ENCODE measurements at regions not wholly inside any gene's neighbourhood (a gene's known extent, or its start where the extent isn't known, plus 50 kb on each side); places are given as distances from the start of the nearest gene placed in this dataset.

DNA sequence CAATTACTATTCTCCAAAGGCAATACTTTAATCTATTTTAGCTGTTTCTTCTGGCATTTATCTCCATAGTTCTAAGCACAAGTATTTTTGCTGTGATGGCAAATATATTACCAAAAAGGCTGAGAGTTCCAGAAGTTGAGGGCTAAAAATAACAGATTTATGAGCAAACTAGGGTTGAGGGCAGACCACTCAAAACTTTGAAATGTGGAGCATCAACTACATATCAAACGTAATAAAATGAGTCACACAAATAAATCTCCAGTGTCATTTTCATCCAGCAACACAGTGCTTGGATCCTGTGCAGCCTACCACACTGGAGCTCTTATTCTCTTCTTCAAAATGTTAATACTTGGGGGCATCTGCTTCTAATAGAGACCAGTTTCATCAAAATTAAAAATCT, 163.9 kb downstream of the HS3ST1 start:
- no peak for DNase-seq

DNA sequence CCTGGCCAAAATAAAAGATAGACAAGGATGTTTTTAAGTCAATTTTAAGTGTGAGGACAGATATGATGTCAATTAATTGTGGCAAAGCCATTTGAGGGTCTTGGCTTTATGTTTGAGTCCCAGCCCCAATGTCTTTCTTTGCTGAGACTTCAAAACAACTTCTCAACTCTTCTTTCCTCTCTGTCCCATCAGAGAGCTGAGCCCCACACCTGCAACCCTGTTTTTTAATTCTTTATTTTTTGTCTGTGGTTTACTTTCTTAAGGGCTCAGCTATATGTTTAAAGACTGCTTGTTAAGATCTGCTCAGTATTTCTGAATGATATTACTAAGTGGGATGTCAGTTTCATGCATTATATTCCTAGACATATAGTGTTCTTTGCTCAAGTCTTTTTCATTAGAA, 164.3 kb downstream of the HS3ST1 start:
- no peak for DNase-seq

DNA sequence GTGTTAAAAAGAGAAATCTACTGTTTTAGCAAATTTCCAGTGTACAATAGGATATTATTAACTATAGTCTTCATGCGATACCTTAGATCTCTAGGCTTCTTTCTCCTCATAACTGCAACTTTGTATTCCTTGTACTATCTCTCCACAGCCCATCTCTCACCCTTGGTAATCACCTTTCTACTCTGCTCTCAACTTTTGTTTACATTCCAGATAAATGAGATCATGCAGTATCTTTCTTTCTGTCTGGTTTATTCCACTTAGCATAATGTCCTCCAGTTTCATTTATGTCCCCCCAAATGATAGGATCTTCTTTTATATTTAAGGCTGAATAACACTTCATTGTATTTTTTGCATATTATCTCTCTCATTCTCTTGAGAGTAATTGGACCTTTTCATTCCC, 165.5 kb downstream of the HS3ST1 start:
- DNase-seq: no peak

DNA sequence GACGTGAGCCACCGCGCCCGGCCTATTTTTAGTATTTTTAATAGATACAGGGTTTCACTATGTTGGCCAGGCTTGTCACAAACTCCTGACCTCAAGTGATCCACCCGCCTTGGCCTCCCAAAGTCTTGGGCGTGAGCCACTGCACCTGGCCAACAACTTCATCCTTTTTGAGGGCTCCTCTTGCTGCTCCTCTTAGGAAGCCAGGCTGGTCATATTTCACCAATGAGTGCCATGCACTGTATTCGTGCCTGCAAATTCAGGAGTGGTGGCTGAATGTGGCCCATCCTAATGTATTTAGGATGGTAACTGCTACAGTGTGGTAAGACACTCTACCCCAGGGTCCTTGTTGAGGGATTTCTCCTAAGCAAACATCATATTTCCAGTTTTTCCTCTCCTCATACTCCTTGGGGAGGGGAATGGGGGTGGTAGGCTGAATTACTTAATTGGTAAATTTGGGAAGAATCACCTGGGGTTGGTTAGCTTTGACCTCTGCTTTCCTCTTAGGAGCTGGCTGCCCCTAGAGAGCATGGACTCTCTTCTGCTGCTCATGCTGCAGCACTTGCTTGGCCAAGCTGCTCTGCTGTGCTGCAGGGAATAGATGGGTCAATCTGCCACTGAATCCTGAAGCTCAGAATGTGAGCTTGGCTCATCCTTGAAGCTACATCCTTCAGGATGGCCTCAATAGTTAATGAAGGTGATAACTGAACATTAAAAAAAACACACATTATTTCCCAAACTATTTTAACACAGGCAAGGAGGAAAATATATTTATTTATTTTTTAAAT, 167.4 kb downstream of the HS3ST1 start:
- no peak for DNase-seq

DNA sequence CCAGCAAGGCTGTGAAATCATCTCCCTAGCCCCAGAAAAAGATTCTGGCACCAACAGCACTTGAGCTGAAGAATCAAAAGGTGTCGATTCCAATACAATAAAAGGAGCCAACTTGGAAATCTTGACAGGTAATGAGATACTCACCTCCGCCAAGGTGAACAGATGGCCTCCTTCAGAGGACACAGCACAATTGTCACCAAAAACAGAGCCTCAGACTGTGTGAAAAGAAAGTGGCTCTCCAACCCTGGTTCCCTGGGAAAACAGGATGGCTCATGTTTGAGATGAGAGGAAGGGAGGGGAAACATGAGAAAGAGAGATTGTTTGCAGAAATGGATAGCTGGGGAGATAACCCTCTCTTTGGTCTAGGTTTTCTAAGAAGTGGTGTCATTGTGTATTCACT, 168.9 kb downstream of the HS3ST1 start:
- DNase-seq: no peak

DNA sequence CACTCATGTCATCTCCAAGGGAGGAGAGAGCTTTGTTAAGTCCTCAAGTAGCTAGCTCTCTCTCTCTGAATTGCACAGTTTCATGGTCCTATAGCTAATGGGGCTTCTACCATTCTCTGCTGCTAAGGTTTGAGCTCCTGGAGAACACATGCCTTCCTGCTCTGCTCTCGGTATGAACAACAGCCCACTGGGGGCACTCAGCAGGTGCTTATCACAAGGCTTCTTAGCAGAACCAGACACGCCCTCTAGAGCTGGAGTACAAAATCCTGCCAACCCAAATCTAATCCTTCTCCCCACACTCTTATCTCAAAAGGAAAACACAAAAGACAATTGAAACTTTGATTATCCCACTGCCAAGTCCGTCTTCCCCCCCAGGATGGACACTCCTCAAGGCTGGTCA, 176.5 kb downstream of the HS3ST1 start:
- DNase-seq: no peak

DNA sequence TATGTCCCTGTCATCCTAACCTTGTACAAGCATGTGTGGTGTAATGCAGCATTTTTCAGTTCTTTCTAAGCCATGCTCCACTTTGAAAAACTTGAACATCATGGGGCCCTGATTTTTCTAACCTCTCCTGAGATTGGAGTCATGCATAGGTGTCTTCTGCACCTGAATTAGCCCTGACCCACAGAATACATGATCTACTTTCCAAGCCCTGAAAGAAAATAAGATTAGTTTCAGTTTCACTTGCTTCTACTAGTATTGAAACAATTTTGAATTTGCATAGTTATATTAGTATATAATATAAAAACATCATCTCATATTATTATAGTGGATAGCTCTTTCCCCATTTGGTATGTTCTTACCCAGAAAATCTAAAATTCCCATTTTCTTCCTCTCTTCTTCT, 178.2 kb downstream of the HS3ST1 start:
- DNase-seq: no peak

DNA sequence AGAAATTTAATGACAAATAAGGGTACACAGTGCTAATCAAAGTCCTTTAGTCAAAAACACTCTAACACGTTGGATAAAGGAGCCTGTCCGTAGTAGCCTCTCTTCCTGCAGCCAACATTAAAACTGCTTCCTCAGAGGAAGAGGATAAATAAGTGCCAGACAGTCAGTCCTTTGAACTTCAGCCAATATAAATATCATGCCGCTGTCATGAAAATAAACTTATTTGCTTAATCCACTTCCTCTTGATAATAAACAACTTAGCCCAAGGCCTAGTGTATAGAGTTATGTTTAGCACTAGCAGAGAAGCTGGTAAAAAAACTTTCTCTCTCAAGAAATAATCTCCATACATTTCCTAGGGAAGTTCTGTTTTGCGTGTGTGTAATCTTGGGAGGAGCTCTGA, 196.7 kb downstream of the HS3ST1 start:
- no peak for DNase-seq

DNA sequence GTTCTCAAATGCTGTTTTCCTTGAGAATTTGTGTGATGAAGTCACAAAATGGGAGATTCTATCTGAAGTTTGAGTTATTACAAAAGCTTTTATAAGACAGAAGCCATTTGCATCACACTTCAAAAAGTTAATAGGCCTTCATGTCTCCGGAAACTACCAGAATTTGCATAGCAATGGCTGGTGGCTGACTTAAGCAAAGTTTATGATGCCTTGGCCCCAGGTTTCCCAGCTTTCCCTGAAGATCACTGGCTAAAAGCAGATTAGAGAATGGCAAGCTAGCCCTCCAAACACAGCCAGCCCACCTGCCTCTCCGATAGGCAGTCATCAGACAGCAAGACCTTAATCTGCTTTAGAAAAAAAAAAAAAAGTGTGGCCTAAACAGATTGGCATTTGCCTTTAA, 197.8 kb downstream of the HS3ST1 start:
- DNase-seq: no peak

DNA sequence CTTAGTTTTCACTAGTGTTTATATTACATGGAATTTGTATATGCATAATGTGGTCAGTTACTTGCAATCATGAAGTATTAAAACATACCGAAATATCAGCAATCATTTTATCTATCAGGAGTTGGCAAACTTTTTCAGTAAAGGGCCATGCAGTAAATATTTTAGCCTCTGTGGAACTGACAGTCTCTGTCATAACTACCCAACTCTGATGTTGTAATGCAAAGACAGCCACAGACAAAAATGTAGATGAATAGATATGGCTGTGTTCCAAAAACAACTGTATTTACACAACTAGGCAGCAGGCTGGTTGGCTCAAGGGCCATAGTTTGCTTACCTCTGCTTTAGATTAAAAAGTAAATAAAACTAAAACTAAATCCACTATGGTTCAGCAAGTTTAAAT, 200.2 kb downstream of the HS3ST1 start:
- DNase-seq: no peak

DNA sequence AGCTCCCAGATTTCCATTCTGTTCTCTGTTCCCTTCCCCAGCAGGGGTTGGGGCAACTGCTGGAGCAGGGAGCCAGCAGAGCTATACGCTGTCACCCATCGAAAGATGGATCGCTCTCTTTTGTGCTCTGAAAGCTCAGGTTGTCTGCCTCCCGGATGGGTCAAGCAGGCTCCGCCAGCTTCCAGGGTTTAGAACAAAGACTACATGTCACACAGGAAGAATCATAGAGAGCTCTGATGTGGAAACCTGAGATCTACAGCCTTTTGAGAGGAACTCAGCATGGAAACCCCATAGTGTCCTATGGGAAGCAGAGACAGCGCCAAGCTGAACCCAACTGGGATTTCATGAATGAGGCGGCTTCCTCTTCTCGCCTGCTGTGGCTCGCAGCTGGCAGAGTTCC, 205.4 kb downstream of the HS3ST1 start:
- DNase-seq: no peak

DNA sequence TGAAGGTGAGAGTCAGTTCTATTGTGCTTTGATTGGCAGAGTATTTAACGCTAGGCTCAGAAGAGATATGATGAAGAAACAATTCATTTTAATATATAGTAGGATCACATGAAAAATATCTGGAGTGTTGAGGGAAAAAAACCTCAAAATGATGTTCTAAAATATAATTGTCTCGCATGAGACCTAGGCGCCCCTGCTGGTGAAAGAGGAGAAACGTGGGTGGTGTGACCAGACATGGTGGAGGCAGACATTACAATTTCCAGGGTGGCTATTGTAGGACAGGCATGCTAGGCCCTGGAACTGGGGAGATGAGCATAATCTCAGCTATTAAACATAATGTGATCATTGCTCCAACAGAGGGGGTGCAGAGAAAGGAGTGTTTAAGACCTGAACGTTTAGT, 210.0 kb downstream of the HS3ST1 start:
- no peak for DNase-seq

DNA sequence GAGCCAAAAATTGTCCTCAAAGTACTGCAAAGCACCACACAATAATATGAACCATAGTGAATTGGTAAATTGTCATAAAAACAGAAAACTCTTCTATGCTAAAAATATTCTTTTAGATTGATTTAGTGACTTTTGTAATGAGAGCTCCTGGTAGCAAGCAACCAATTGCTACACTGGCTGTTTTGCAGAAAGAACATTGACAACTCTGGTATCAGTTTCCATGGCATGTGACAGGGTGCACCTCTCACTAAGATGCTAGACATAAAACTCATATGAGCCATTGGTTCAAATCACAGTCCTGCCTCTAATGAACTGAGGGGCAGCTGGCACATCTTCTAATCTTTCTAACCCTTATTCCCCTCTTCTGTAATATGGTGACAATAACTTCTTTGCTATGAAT, 212.2 kb downstream of the HS3ST1 start:
- DNase-seq: no peak

DNA sequence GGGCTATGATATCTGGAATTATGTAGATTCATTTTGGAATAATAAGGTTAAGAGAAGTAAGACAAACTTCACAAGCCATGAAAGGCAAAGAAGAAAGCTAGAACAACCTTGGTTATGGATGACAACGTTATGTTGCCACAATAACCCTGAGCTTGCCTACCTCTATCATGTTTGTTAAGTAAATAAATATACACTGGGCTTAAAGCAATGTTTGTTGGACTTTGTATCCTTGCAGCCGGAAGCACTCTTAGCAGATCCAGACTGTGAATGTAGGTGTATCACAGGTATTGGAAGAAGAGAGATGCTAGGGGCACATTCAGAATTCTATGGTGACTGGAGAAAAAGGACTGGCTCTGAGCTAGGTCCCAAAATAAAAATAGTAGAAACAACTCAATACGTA, 214.4 kb downstream of the HS3ST1 start:
- DNase-seq: no peak

DNA sequence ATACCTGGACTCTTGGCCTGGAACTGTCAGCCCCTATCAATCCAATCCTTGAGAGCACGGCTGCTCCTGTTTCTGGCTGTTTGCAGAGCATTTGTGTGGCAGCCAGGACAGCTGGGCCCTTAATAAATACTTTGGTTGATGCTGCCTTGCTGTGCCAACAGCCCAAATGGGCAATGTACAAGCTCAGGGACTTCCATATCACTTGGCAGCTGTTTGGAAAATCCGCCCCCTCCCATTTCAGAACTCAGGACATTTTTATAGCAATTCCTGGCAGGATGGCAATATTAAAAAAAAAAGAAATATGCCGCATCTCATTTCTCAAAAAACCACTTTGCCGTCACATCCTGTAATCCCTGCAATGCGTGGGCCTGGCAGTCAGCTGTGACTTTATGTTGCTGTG, 218.9 kb downstream of the HS3ST1 start:
- DNase-seq: no peak

DNA sequence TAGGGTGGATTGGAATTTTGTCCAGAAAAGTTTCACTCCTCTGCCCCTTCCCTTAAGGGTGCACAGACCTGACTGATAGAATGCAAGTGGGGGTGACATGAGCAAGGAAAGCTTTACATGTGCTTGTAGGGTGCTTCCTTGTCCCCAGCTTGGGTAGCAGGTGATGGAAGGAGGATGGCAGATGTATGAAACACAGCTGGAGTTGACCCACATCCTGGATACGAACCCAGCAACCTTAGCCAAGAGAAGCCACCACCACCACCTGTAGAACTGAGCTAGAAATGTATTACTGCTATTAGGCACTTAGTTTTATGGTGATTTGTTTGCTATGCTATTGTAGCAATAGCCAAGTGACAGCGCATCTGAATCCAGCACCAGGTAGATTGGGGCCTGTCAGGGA, 227.4 kb downstream of the HS3ST1 start:
- DNase-seq: no peak

DNA sequence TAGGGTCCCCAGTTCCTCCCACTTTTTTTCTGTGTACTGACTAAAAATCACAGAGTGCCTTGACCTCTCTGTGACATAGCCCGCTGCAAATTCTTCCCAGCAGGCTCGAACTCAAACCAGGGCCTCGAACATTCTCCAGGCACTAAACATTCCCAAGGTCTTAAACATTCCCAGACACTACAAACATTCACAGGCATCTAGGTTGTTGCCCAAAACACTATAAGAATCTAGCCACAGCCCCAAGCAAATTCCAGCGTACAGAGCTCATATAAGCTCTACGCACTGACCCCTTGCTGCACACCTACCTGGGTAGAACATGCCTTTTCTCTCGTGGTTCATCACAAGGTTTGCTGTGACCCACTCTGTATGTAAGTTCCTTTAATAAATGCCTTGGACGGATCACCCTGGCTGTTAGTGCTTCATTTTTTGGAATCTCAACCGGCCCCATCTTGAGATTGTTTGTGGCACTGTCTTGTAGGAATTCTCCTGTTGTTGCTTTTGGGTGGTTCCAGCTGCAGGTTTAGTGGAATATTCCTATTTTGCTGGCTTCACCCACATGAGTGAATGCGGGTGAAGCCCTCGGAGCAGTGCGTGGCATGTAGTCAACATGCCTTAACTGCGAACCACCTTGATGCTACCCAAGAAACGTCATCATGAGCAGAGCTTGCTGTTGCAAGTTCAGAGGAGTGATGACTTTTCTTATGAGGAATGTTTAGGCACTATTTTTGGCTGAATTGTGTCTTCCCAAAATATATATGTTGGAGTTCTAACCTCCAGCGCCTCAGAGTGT, 230.0 kb downstream of the HS3ST1 start:
- no peak for DNase-seq

DNA sequence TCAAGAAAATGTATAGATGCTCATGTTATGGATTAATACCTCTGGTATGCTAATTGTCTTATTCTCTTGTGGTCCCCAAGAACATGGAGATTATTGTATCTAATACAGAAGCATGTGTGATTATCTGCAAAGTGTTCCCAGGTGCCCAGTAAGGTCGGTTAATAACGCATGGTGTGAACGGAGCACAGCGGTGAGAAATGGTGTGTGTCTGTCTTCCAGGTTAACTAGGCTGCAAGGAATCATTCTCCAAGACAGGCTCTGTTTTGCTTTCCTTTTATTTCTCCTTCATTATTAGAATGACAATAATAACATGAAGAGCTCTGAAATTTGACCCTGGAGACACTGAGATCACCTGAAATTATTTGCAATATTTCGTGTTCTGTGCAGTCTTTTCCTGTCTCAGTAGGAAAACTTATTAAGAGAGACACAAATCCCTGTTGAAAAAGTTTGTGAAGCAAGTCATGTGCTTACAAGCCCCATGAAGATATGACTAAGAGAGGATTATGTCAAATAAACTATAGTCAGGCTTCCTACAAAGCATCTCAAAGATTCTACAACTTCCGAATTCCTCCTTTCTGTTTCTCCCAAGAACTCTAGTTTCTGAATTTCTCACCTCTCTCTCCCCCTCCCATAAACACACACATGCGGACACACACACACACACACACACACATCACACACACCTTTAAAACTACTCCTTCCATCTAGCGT, 230.9 kb downstream of the HS3ST1 start:
- no peak for DNase-seq

DNA sequence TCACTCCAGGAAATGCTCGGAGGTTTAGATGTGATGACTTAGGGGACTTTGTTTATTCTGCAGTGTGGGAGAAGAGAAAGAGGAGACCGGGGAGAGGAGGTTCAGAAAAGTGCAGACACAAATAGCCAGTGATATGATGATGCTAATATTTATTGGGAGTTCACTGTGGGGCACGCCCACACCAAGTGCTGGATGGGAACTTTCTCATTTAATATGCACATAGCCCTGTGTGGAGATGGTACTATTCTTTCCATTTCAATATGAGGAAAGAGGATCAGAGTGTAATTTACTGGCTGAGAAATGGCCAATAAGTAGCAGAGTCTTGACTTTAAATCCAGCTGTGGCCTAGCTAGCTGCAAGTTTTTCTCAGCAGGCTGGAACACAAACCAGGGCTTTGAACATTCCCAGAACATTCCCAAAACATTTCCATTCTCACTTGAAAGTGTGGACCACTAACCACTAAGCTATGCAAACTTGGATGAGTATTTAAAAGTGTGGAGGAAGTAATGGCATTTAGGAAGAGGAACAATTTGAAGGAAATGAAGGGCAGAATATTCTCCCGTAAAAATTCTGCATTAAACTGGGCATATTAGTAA, 231.7 kb downstream of the HS3ST1 start:
- DNase-seq: no peak

DNA sequence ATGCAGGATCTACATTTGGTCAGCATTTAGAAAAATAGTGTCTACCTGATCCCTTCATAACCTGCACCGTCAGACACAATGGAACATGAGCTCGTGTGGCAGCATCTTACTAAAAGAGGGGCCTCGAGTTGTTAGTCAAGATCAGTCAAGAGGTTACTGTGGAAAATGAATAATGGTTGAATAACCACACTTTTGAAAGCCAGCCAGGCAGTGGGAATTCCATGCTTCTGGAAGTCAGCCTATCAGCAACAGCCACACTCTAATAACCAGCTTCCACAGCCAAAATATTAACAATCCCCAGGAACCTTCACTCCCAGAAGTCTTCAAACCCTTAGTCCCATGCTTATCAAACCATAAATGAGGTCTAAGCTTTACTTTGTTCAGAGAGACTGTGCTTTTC, 234.3 kb downstream of the HS3ST1 start:
- DNase-seq: no peak

DNA sequence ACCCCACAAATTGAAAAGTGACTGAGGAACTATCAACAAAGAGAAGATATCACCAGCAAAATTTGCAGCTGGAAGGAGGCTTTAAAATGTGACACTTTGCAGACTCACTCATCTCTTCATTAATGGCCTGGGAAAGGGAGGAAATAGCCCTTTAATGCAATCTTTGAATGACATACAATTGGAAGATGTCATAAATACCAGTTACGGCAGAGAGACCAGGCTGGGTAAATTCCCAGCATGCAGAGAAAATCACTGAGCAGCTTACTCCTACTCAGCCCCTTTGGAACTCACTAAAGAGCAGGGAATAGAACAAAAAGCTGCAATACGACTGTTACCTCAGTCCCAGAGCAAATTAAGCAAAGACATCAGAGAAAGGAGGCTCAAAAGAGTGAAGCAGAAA, 238.9 kb downstream of the HS3ST1 start:
- no peak for DNase-seq

DNA sequence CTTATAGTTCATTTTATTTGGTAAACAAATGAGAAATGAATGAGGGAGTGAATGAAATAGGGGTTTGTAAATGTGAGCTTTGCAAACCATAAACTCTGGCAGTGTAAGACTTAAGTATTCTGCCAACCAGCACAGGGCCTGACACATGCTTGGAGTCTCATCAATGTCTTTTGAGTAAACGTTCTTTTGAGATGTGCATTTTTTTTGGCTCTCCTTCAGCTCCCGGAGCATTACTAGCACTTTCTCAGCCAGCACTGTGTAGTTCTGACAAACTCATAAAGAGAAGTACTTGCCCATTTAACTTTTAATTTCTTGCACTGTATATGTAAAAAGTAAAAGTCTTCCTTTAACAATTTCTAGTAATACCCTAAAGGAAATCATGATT, 245.3 kb downstream of the HS3ST1 start:
- no peak for DNase-seq

DNA sequence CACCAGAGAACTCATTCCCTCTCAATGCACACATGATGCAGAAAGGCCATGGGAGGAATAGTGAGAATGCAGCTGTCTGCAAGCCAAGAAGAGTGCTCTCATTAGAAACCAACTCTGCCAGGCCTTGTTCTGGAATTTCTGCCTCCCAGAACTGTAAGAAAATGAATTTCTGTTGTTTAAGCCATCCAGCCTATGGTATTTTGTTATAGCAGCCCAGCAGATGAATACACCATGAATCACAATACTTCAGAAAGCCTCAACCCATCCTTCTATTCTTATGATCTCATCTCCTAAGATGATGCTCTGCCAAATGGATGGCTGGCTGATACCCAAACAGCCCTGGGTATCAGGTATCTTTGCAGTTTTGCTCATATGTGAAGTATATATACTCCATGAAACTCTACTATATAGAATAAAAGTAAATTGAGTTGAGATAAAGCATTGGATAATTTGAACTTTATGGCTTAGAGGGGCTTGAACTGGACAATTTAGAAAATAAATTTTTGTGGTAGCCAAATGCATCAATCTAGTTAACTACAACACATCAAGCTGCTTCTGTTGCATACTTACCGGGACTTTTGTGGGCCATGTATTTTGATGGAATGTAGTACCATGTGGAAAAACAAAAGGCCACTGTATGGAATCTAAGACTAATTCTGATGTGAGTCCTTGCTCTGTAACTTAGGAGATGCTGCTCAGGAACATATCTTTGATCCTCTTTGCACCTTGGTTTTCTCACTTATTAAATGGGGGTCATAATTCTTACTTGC, 245.9 kb downstream of the HS3ST1 start:
- DNase-seq: no peak

Data from activated effector memory CD4-positive, alpha-beta T cell treated with anti-CD3 and anti-CD28 coated beads, Interleukin-2, amount 50 U/mL, for 16 hours (primary cell).